HEK293T (cell line): ENCODE measurements at regions not wholly inside any gene's neighbourhood (a gene's known extent, or its start where the extent isn't known, plus 50 kb on each side); places are given as distances from the start of the nearest gene placed in this dataset.

Experiments
- ARNT ChIP-seq: fragments of 450-650 bp; IDR thresholded peaks from 2 replicates; pipeline ENCODE4 v1.6.1; 2017; ENCODE audit warnings: mild to moderate bottlenecking
- BHLHE40 ChIP-seq: fragments of 450-650 bp; IDR thresholded peaks from 2 replicates; pipeline ENCODE4 v1.6.1; 2016; ENCODE audit warnings: mild to moderate bottlenecking, moderate library complexity, borderline replicate concordance
- FOXK2 ChIP-seq: fragments of 450-650 bp; IDR thresholded peaks from 2 replicates; pipeline ENCODE4 v1.6.1; 2016; ENCODE audit warnings: mild to moderate bottlenecking
- FOXM1 ChIP-seq: fragments of 450-650 bp; IDR thresholded peaks from 2 replicates; pipeline ENCODE4 v1.6.1; 2017; ENCODE audit warnings: mild to moderate bottlenecking, borderline replicate concordance
- HDGF ChIP-seq: fragments of 450-650 bp; IDR thresholded peaks from 2 replicates; pipeline ENCODE4 v1.6.1; 2017; ENCODE audit warnings: antibody characterized with exemption, borderline replicate concordance
- LEF1 ChIP-seq: fragments of 450-650 bp; IDR thresholded peaks from 2 replicates; pipeline ENCODE4 v1.6.1; 2017; ENCODE audit warnings: mild to moderate bottlenecking, borderline replicate concordance
- SP1 ChIP-seq: fragments of 450-650 bp; IDR thresholded peaks from 2 replicates; pipeline ENCODE4 v1.6.1; 2017
- TARDBP ChIP-seq: fragments of 450-650 bp; IDR thresholded peaks from 2 replicates; pipeline ENCODE4 v1.6.1; 2016

GRCh38 chr6:924661-925060 is 231.7 kb upstream of the EXOC2 start:
- TF ChIP-seq HDGF: no peak
- TF ChIP-seq BHLHE40: no peak
- no peak for TF ChIP-seq FOXM1
- TF ChIP-seq SP1: no peak
- TF ChIP-seq ARNT: no peak
- no peak for TF ChIP-seq FOXK2
- TF ChIP-seq TARDBP: no peak
- TF ChIP-seq LEF1: no peak
